SH-SY5Y (cell line): ENCODE measurements at regions not wholly inside any gene's neighbourhood (a gene's known extent, or its start where the extent isn't known, plus 50 kb on each side); places are given as distances from the start of the nearest gene placed in this dataset.

Experiments
- GATA2 ChIP-seq: IDR thresholded peaks from 2 replicates; pipeline ENCODE4 v1.6.1; 2011; ENCODE audit warnings: mild to moderate bottlenecking, low read depth, low read length
- GATA3 ChIP-seq: IDR thresholded peaks from 2 replicates; pipeline ENCODE4 v1.6.1; 2011; ENCODE audit warnings: low read depth, mild to moderate bottlenecking, low read length, moderate library complexity

- TF ChIP-seq GATA2 (no peak), GATA3 (no peak)
Observed at GRCh38 chr3:35184775-35185174, 454.6 kb upstream of the ARPP21 start.

GRCh38 chr3:35187908-35188307 lies 451.4 kb upstream of the ARPP21 start:
- TF ChIP-seq GATA3 (no peak), GATA2 (no peak)

- TF ChIP-seq GATA3 (no peak), GATA2 (no peak)
Observed at GRCh38 chr3:35194666-35195065, 444.7 kb upstream of the ARPP21 start.

- TF ChIP-seq GATA2: no peak
- no peak for TF ChIP-seq GATA3
Observed at GRCh38 chr3:35198857-35199256, 440.5 kb upstream of the ARPP21 start.

- TF ChIP-seq GATA2 (no peak), GATA3 (no peak)
Observed at GRCh38 chr3:35200056-35200455, 439.3 kb upstream of the ARPP21 start.

- no peak for TF ChIP-seq GATA2
- no peak for TF ChIP-seq GATA3
Observed at GRCh38 chr3:35201211-35201610, 438.1 kb upstream of the ARPP21 start.

- TF ChIP-seq GATA2 (no peak), GATA3 (no peak)
Observed at GRCh38 chr3:35215525-35216500, 423.5 kb upstream of the ARPP21 start.

- TF ChIP-seq GATA3 (no peak), GATA2 (no peak)
Observed at GRCh38 chr3:35216501-35217266, 422.6 kb upstream of the ARPP21 start.

- no peak for TF ChIP-seq GATA2
- no peak for TF ChIP-seq GATA3
Observed at GRCh38 chr3:35223632-35224394, 415.5 kb upstream of the ARPP21 start.

GRCh38 chr3:35224565-35225295 lies 414.6 kb upstream of the ARPP21 start:
- TF ChIP-seq GATA2 (no peak), GATA3 (no peak)

GRCh38 chr3:35241236-35241635 lies 398.1 kb upstream of the ARPP21 start:
- no peak for TF ChIP-seq GATA2
- no peak for TF ChIP-seq GATA3

- TF ChIP-seq GATA2 (no peak), GATA3 (no peak)
Observed at GRCh38 chr3:35254917-35255316, 384.4 kb upstream of the ARPP21 start.

GRCh38 chr3:35257641-35258040 lies 381.7 kb upstream of the ARPP21 start:
- no peak for TF ChIP-seq GATA2
- TF ChIP-seq GATA3: no peak

GRCh38 chr3:35262406-35262805 lies 376.9 kb upstream of the ARPP21 start:
- TF ChIP-seq GATA3 (no peak), GATA2 (no peak)
